Breast epithelium (tissue), 4 donors: ENCODE measurements at regions not wholly inside any gene's neighbourhood (a gene's known extent, or its start where the extent isn't known, plus 50 kb on each side); places are given as distances from the start of the nearest gene placed in this dataset.

Experiments
- DNase-seq, 2 donors: peaks; one replicate each; pipeline ENCODE4 v3.0.0-alpha.2; 2019; ENCODE audit warnings: low spot score in 2 of 2
- H3K27ac ChIP-seq, 2 donors: fragments of 200-600 bp; sonication (generic) in 1 of 2; one replicate each; pipeline ENCODE4 v1.5.1; 2016 to 2019; ENCODE audit warnings: mild to moderate bottlenecking in 1 of 2
- H3K27me3 ChIP-seq, 2 donors: fragments of 200-600 bp; sonication (generic) in 1 of 2; one replicate each; pipeline versions ENCODE4 v1.5.1 to v1.6.0; 2017 to 2019; ENCODE audit warnings: control low read depth in 1 of 2, mild to moderate bottlenecking in 1 of 2
- H3K36me3 ChIP-seq: fragments of 200-600 bp; one replicate; pipeline ENCODE4 v1.5.1; 2019
- H3K4me1 ChIP-seq, 2 donors: fragments of 200-600 bp; sonication (generic); one replicate each; pipeline ENCODE4 v1.5.1; 2016 to 2019; ENCODE audit warnings: control low read depth in 1 of 2
- H3K4me3 ChIP-seq, 3 donors: fragments of 200-600 bp; sonication (generic); 1 replicate in 2 of 3; 2 replicates in 1 of 3; pipeline ENCODE4 v1.5.1; 2016 to 2019; ENCODE audit warnings: mild to moderate bottlenecking in 3 of 3, moderate library complexity in 2 of 3
- H3K9me3 ChIP-seq, 2 donors: fragments of 200-600 bp; sonication (generic) in 1 of 2; one replicate each; pipeline ENCODE4 v1.5.1; 2016 to 2019; ENCODE audit warnings: control low read depth in 1 of 2
- CTCF ChIP-seq, 3 donors: fragments of 450-650 bp; IDR thresholded peaks; one replicate each; pipeline ENCODE4 v1.5.1; 2016 to 2017; ENCODE audit warnings: antibody characterized with exemption in 3 of 3, mild to moderate bottlenecking in 3 of 3, moderate library complexity in 3 of 3
- POLR2A ChIP-seq: fragments of 450-650 bp; IDR thresholded peaks from one replicate; pipeline ENCODE4 v1.6.1; 2016; ENCODE audit warnings: antibody characterized with exemption, mild to moderate bottlenecking, moderate library complexity
- POLR2AphosphoS5 ChIP-seq, 3 donors: sonication (generic); formaldehyde crosslinking; IDR thresholded peaks; one replicate each; pipeline ENCODE4 v1.6.1; 2017; ENCODE audit warnings: antibody characterized with exemption in 3 of 3
- intact Hi-C: fragments of 100-400 bp; cut with DNase I; formaldehyde crosslinking; loops from one replicate; pipeline ENCODE4 v1.15.1; 2023; ENCODE audit warnings: low total_unique reads

GRCh38 chr1:200496937-200497336, 87.1 kb upstream of the ZNF281 start:
- TF ChIP-seq CTCF (IDR thresholded peaks at IDR 0.05): no peak
- no peak for TF ChIP-seq POLR2A
- TF ChIP-seq POLR2AphosphoS5 (IDR thresholded peaks at IDR 0.05): no peak
- no peak overlapping the region for H3K27ac ChIP-seq
- no peak overlapping the region for H3K4me3 ChIP-seq
- DNase-seq: no peak
- no peaks in the 10 kb centered on the region for H3K36me3 ChIP-seq
- H3K4me1 ChIP-seq: no peaks in the 10 kb centered on the region
- no peaks in the 10 kb centered on the region for H3K27me3 ChIP-seq
- intact Hi-C loops: no loop called here
- no peaks in the 10 kb centered on the region for H3K9me3 ChIP-seq

- TF ChIP-seq POLR2A: no peak
- TF ChIP-seq CTCF (IDR thresholded peaks at IDR 0.05): no peak
- TF ChIP-seq POLR2AphosphoS5 (IDR thresholded peaks at IDR 0.05): no peak
- no peak overlapping the region for H3K27ac ChIP-seq
- DNase-seq: no peak
- H3K9me3 ChIP-seq: no peaks in the 10 kb centered on the region
- no peaks in the 10 kb centered on the region for H3K27me3 ChIP-seq
- no peaks in the 10 kb centered on the region for H3K36me3 ChIP-seq
- intact Hi-C loops: no loop called here
- H3K4me3 ChIP-seq: no peak overlapping the region
- H3K4me1 ChIP-seq: no peaks in the 10 kb centered on the region
Observed at GRCh38 chr1:200495901-200496300, 86.1 kb upstream of the ZNF281 start.

- H3K4me3 ChIP-seq: no peak overlapping the region
- intact Hi-C loops: no loop called here
- H3K27ac ChIP-seq: no peak overlapping the region
- no peaks in the 10 kb centered on the region for H3K4me1 ChIP-seq
- no peak for DNase-seq
- H3K27me3 ChIP-seq: no peaks in the 10 kb centered on the region
- no peak for TF ChIP-seq CTCF (IDR thresholded peaks at IDR 0.05)
- no peak for TF ChIP-seq POLR2AphosphoS5 (IDR thresholded peaks at IDR 0.05)
- TF ChIP-seq POLR2A: no peak
- H3K36me3 ChIP-seq: no peaks in the 10 kb centered on the region
- no peaks in the 10 kb centered on the region for H3K9me3 ChIP-seq
Observed at GRCh38 chr1:200493344-200493743, 83.5 kb upstream of the ZNF281 start.

- H3K9me3 ChIP-seq: no peaks in the 10 kb centered on the region
- H3K27me3 ChIP-seq: no peaks in the 10 kb centered on the region
- no peak for DNase-seq
- TF ChIP-seq POLR2AphosphoS5 (IDR thresholded peaks at IDR 0.05) (no peak), POLR2A (no peak), CTCF (IDR thresholded peaks at IDR 0.05) (no peak)
- no peak overlapping the region for H3K4me3 ChIP-seq
- intact Hi-C loops: no loop called here
- no peaks in the 10 kb centered on the region for H3K36me3 ChIP-seq
- H3K4me1 ChIP-seq: no peaks in the 10 kb centered on the region
- H3K27ac ChIP-seq: no peak overlapping the region
Observed at GRCh38 chr1:200491103-200491502, 81.3 kb upstream of the ZNF281 start.

- H3K27ac ChIP-seq: no peak overlapping the region
- DNase-seq: no peak
- no peaks in the 10 kb centered on the region for H3K4me1 ChIP-seq
- no peak for TF ChIP-seq POLR2A
- no peak for TF ChIP-seq POLR2AphosphoS5 (IDR thresholded peaks at IDR 0.05)
- TF ChIP-seq CTCF (IDR thresholded peaks at IDR 0.05): no peak
- intact Hi-C loops: no loop called here
- no peaks in the 10 kb centered on the region for H3K36me3 ChIP-seq
- no peak overlapping the region for H3K4me3 ChIP-seq
- H3K27me3 ChIP-seq: no peaks in the 10 kb centered on the region
- H3K9me3 ChIP-seq: no peaks in the 10 kb centered on the region
Observed at GRCh38 chr1:200490183-200490582, 80.3 kb upstream of the ZNF281 start.
